IMR-90 (cell line): ENCODE measurements at regions not wholly inside any gene's neighbourhood (a gene's known extent, or its start where the extent isn't known, plus 50 kb on each side); places are given as distances from the start of the nearest gene placed in this dataset.

Source experiments
- ATAC-seq: fragments of 200-7000 bp; cut with Tn5 transposase; 2 replicates; pipeline ENCODE4 v1.9.1; 2020; ENCODE audit warnings: low read depth, mild to moderate bottlenecking, moderate library complexity
- BruUV-seq: library from RNA; stranded (reverse); fragments of 400-500 nt; replicated peaks from 2 replicates; lab custom pipeline; 2021; lab: Mats Ljungman, UMichigan
- CTCF ChIA-PET: fragments of 300-600 bp; formaldehyde crosslinking; extraction: SDS; loops from one replicate; lab custom pipeline; 2021; ENCODE audit warnings: antibody characterized with exemption; lab: Yijun Ruan, JAX
- POLR2A ChIA-PET: fragments of 300-600 bp; sonication (Branson Sonifier 250); formaldehyde crosslinking; loops from one replicate; lab custom pipeline; 2022; ENCODE audit warnings: antibody characterized with exemption; ENCODE audit not compliant: unreplicated experiment; lab: Charles Lee
- DNase-seq: peaks from one replicate; pipeline ENCODE4 v3.0.0; 2013
- H2AFZ ChIP-seq: replicated peaks from 2 replicates; pipeline ENCODE3; 2013; ENCODE audit warnings: low read length, mild to moderate bottlenecking; ENCODE audit not compliant: poor library complexity
- H2AK5ac ChIP-seq: 2 replicates; pipeline ENCODE4 v1.6.1; 2013; ENCODE audit warnings: low read depth, low read length, inconsistent platforms
- H2AK9ac ChIP-seq: replicated peaks from 2 replicates; pipeline ENCODE3; 2013; ENCODE audit warnings: mild to moderate bottlenecking, low read depth, low read length, moderate library complexity; ENCODE audit not compliant: poor library complexity
- H2BK120ac ChIP-seq: 2 replicates; pipeline ENCODE4 v1.6.1; 2013; ENCODE audit warnings: low read depth, low read length, inconsistent platforms
- H2BK15ac ChIP-seq: 3 replicates; pipeline ENCODE4 v1.6.1; 2013; ENCODE audit warnings: low read depth, low read length, inconsistent platforms
- H2BK20ac ChIP-seq: 2 replicates; pipeline ENCODE4 v1.6.1; 2013; ENCODE audit warnings: low read depth, mild to moderate bottlenecking, inconsistent platforms, low read length, moderate library complexity
- H2BK5ac ChIP-seq: 2 replicates; pipeline ENCODE4 v1.6.1; 2013; ENCODE audit warnings: mild to moderate bottlenecking, low read depth, low read length, inconsistent platforms; ENCODE audit not compliant: poor library complexity, severe bottlenecking
- H3K14ac ChIP-seq: replicated peaks from 2 replicates; pipeline ENCODE4 v1.6.1; 2013; ENCODE audit warnings: low read depth, low read length, inconsistent platforms
- H3K18ac ChIP-seq: 2 replicates; pipeline ENCODE4 v1.6.1; 2013; ENCODE audit warnings: low read depth, low read length, control low read depth
- H3K23ac ChIP-seq: 2 replicates; pipeline ENCODE4 v1.6.1; 2013; ENCODE audit warnings: low read depth, low read length, inconsistent platforms
- H3K27ac ChIP-seq: 2 replicates; pipeline ENCODE4 v1.5.1; 2013; ENCODE audit warnings: mild to moderate bottlenecking, control low read depth, low read length; ENCODE audit not compliant: insufficient read depth
- H3K27me3 ChIP-seq: 2 replicates; pipeline ENCODE4 v1.6.1; 2013; ENCODE audit warnings: low read length; ENCODE audit not compliant: control insufficient read depth, insufficient read depth
- H3K36me3 ChIP-seq: 2 replicates; pipeline ENCODE4 v1.6.1; 2013; ENCODE audit warnings: low read length, mixed read lengths; ENCODE audit not compliant: control insufficient read depth, insufficient read depth
- H3K4ac ChIP-seq: 2 replicates; pipeline ENCODE4 v1.6.1; 2013; ENCODE audit warnings: low read depth, low read length, inconsistent platforms
- H3K4me1 ChIP-seq: 2 replicates; pipeline ENCODE4 v1.6.1; 2013; ENCODE audit warnings: low read length, mixed read lengths; ENCODE audit not compliant: control insufficient read depth, insufficient read depth
- H3K4me2 ChIP-seq: 2 replicates; pipeline ENCODE4 v1.6.1; 2013; ENCODE audit warnings: low read depth, mild to moderate bottlenecking, control low read depth, low read length, moderate library complexity
- H3K4me3 ChIP-seq: 2 replicates; pipeline ENCODE4 v1.5.1; 2013; ENCODE audit warnings: low read depth, mild to moderate bottlenecking, control low read depth, low read length, moderate library complexity; ENCODE audit not compliant: insufficient read depth
- H3K56ac ChIP-seq: 2 replicates; pipeline ENCODE4 v1.6.1; 2013; ENCODE audit warnings: low read length, inconsistent platforms; ENCODE audit not compliant: insufficient read depth; ENCODE audit errors: extremely low read depth
- H3K79me1 ChIP-seq, 2 experiments: 2 replicates each; pipeline ENCODE4 v1.6.1; 2013; ENCODE audit warnings: low read length in 2 of 2, inconsistent platforms in 1 of 2, low read depth in 1 of 2
- H3K9ac ChIP-seq: 2 replicates; pipeline ENCODE4 v1.6.1; 2013; ENCODE audit warnings: low read depth, low read length, control low read depth
- H3K9me1 ChIP-seq: 2 replicates; pipeline ENCODE4 v1.6.1; 2013; ENCODE audit warnings: low read length, inconsistent platforms; ENCODE audit not compliant: insufficient read depth
- H3K9me3 ChIP-seq: 2 replicates; pipeline ENCODE4 v1.6.1; 2013; ENCODE audit warnings: low read length; ENCODE audit not compliant: control insufficient read depth, insufficient read depth
- H4K20me1 ChIP-seq: 2 replicates; pipeline ENCODE4 v1.6.1; 2013; ENCODE audit warnings: low read length, inconsistent platforms; ENCODE audit not compliant: insufficient read depth
- H4K5ac ChIP-seq: 2 replicates; pipeline ENCODE4 v1.6.1; 2013; ENCODE audit warnings: mild to moderate bottlenecking, low read depth, low read length, control low read depth
- H4K8ac ChIP-seq, 2 experiments: 2 replicates each; pipeline ENCODE4 v1.6.1; 2013; ENCODE audit warnings: low read depth in 2 of 2, low read length in 2 of 2, control low read depth in 1 of 2, inconsistent platforms in 1 of 2
- H4K91ac ChIP-seq: 2 replicates; pipeline ENCODE4 v1.6.1; 2013; ENCODE audit warnings: low read depth, low read length, inconsistent platforms; ENCODE audit not compliant: insufficient read depth
- CHD1 ChIP-seq: IDR thresholded peaks from 2 replicates; pipeline ENCODE4 v1.6.1; 2012; ENCODE audit warnings: low read depth, low read length, improper control_type of control experiment
- FOS ChIP-seq: fragments of 150-350 bp; IDR thresholded peaks from 2 replicates; pipeline ENCODE4 v1.6.1; 2016; ENCODE audit warnings: low read depth, low read length
- MAFK ChIP-seq: IDR thresholded peaks from 2 replicates; pipeline ENCODE4 v1.6.1; 2012; ENCODE audit warnings: low read depth, low read length, improper control_type of control experiment
- MAZ ChIP-seq: IDR thresholded peaks from 2 replicates; pipeline ENCODE4 v1.6.1; 2012; ENCODE audit warnings: low read depth, mild to moderate bottlenecking, low read length, improper control_type of control experiment, moderate library complexity, borderline replicate concordance
- POLR2A ChIP-seq: IDR thresholded peaks from 2 replicates; pipeline ENCODE4 v1.6.1; 2012; ENCODE audit warnings: mild to moderate bottlenecking, low read depth, low read length
- RAD21 ChIP-seq: IDR thresholded peaks from 2 replicates; pipeline ENCODE4 v1.6.1; 2012; ENCODE audit warnings: low read length, improper control_type of control experiment
- RCOR1 ChIP-seq: IDR thresholded peaks from 2 replicates; pipeline ENCODE4 v1.6.1; 2012; ENCODE audit warnings: mild to moderate bottlenecking, low read length, improper control_type of control experiment; ENCODE audit not compliant: insufficient replicate concordance
- RFX5 ChIP-seq: IDR thresholded peaks from 2 replicates; pipeline ENCODE4 v1.8.0; 2012; ENCODE audit warnings: low read depth, mild to moderate bottlenecking, low read length, moderate library complexity
- SMC3 ChIP-seq: fragments of 150-350 bp; IDR thresholded peaks from 2 replicates; pipeline ENCODE4 v1.6.1; 2016; ENCODE audit warnings: low read depth, mild to moderate bottlenecking, antibody characterized with exemption, low read length, moderate library complexity
- WGBS, 2 experiments: methylation state at CpG; one replicate each; pipeline versions ENCODE4 v1.1.5 to v1.1.7; 2013; ENCODE audit warnings: missing lambda C conversion rate in 2 of 2; ENCODE audit not compliant: insufficient read length in 1 of 2; ENCODE audit errors: extremely low coverage in 2 of 2; 5-methylcytosine and 5-hydroxymethylcytosine counted together
- dilution Hi-C: fragments of 300-500 bp; cut with HindIII; formaldehyde crosslinking; loops from one replicate; pipeline ENCODE4 v1.14.3; 2018; ENCODE audit warnings: low sequenced_read_pairs; ENCODE audit not compliant: unreplicated experiment
- in situ Hi-C: fragments of 300-500 bp; cut with MboI; formaldehyde crosslinking; loops from 3 replicates; pipeline ENCODE4 v1.14.3; 2019; ENCODE audit warnings: low sequenced_read_pairs, inconsistent platforms, mixed read lengths
- intact Hi-C: fragments of 100-400 bp; cut with micrococcal nuclease; formaldehyde crosslinking; loops from 2 replicates; pipeline ENCODE4 v1.10.0; 2022
- TF ChIP-seq, protein P1 (sequence below): conservative IDR thresholded peaks from 2 replicates; pipeline ENCODE4 v1.5.1; 2012; ENCODE audit warnings: mild to moderate bottlenecking, low read depth, low read length, improper control_type of control experiment
- TF ChIP-seq, protein P2 (sequence below): fragments of 150-350 bp; IDR thresholded peaks from 2 replicates; pipeline ENCODE4 v1.6.1; 2016; ENCODE audit warnings: low read depth, mild to moderate bottlenecking, low read length, moderate library complexity, borderline replicate concordance

- TF ChIP-seq, protein P1, sequence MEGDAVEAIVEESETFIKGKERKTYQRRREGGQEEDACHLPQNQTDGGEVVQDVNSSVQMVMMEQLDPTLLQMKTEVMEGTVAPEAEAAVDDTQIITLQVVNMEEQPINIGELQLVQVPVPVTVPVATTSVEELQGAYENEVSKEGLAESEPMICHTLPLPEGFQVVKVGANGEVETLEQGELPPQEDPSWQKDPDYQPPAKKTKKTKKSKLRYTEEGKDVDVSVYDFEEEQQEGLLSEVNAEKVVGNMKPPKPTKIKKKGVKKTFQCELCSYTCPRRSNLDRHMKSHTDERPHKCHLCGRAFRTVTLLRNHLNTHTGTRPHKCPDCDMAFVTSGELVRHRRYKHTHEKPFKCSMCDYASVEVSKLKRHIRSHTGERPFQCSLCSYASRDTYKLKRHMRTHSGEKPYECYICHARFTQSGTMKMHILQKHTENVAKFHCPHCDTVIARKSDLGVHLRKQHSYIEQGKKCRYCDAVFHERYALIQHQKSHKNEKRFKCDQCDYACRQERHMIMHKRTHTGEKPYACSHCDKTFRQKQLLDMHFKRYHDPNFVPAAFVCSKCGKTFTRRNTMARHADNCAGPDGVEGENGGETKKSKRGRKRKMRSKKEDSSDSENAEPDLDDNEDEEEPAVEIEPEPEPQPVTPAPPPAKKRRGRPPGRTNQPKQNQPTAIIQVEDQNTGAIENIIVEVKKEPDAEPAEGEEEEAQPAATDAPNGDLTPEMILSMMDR: no peak
These were observed 88.3 kb downstream of the CD24 start (continued) for GRCh38 chr6:106886081-106886843.

GRCh38 chr6:106885679-106886078 lies 88.8 kb downstream of the CD24 start:
- no peak overlapping the region for H3K18ac ChIP-seq
- intact Hi-C loops (no loop called here), dilution Hi-C loops (no loop called here), in situ Hi-C loops (no loop called here)
- no peak overlapping the region for H2BK15ac ChIP-seq
- H4K5ac ChIP-seq: no peak overlapping the region
- no peak overlapping the region for H3K4me3 ChIP-seq
- no peak overlapping the region for H3K9ac ChIP-seq
- POLR2A ChIA-PET: no interaction called here
- no peak overlapping the region for H3K4ac ChIP-seq
- H3K27ac ChIP-seq: no peak overlapping the region
- H2AK9ac ChIP-seq: no peak overlapping the region
- H3K27me3 ChIP-seq: no peaks in the 10 kb centered on the region; the same call in 1 of the 2 replicates
- no peak overlapping the region for H2AFZ ChIP-seq
- H3K23ac ChIP-seq: no peak overlapping the region
- H3K4me2 ChIP-seq: no peak overlapping the region
- H4K8ac ChIP-seq: no peak overlapping the region
- no peaks in the 10 kb centered on the region for H3K79me1 ChIP-seq
- H3K9me3 ChIP-seq: no peaks in the 10 kb centered on the region
- H3K14ac ChIP-seq: no peak overlapping the region
- H2BK5ac ChIP-seq: no peak overlapping the region
- no peak overlapping the region for H2AK5ac ChIP-seq
- no peak for DNase-seq
- no peaks in the 10 kb centered on the region for H4K20me1 ChIP-seq
- H3K4me1 ChIP-seq: no peaks in the 10 kb centered on the region
- no peak overlapping the region for H2BK120ac ChIP-seq
- ATAC-seq: no peak
- no peak overlapping the region for H4K91ac ChIP-seq
- H2BK20ac ChIP-seq: no peak overlapping the region
- CTCF ChIA-PET: no interaction called here
- BruUV-seq: no TSS peak
- H3K56ac ChIP-seq: no peak overlapping the region
- WGBS, 2 experiments: no CpG with 5 or more reads among the region's 4 CpGs
- H3K9me1 ChIP-seq: no peaks in the 10 kb centered on the region
- no peaks in the 10 kb centered on the region for H3K36me3 ChIP-seq
- TF ChIP-seq MAFK (no peak), SMC3 (no peak), CHD1 (no peak), FOS (no peak), MAZ (no peak), RCOR1 (no peak), RAD21 (no peak), POLR2A (no peak), RFX5 (no peak)
- TF ChIP-seq, protein P2, sequence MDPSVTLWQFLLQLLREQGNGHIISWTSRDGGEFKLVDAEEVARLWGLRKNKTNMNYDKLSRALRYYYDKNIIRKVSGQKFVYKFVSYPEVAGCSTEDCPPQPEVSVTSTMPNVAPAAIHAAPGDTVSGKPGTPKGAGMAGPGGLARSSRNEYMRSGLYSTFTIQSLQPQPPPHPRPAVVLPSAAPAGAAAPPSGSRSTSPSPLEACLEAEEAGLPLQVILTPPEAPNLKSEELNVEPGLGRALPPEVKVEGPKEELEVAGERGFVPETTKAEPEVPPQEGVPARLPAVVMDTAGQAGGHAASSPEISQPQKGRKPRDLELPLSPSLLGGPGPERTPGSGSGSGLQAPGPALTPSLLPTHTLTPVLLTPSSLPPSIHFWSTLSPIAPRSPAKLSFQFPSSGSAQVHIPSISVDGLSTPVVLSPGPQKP: no peak
- TF ChIP-seq, protein P1: no peak
